Body of pancreas (tissue), 4 donors: ENCODE measurements at regions not wholly inside any gene's neighbourhood (a gene's known extent, or its start where the extent isn't known, plus 50 kb on each side); places are given as distances from the start of the nearest gene placed in this dataset.
A peak's percentile ranks its signal among the peaks of the same experiment; 100 is the strongest.
"Not testable (repeated sequence)": the region's sequence is repeated elsewhere in the genome, so short reads cannot be mapped to it uniquely, and the experiment has no call there.

ENCODE experiments used
- ATAC-seq: fragments of 150-250 bp; one replicate; pipeline ENCODE4 v1.9.1; 2016
- DNase-seq, 4 donors: peaks; one replicate each; pipeline ENCODE4 v3.0.0-alpha.2; 2019
- H3K27ac ChIP-seq, 4 donors: fragments of 200-600 bp; sonication (generic); 1 replicate in 3 of 4; 2 replicates in 1 of 4; pipeline versions ENCODE4 v1.5.1 to v1.6.1; 2016 to 2019; ENCODE audit warnings: mild to moderate bottlenecking in 1 of 4, mixed read lengths in 1 of 4, moderate library complexity in 1 of 4
- H3K27me3 ChIP-seq, 2 donors: fragments of 200-600 bp; sonication (generic); one replicate each; pipeline ENCODE4 v1.6.0; 2016; ENCODE audit warnings: mild to moderate bottlenecking in 1 of 2
- H3K36me3 ChIP-seq, 2 donors: fragments of 200-600 bp; sonication (generic); replicated peaks in 1 of 2; 2 replicates each; pipeline ENCODE4 v1.5.1; 2016; ENCODE audit warnings: low read depth in 2 of 2; ENCODE audit not compliant: insufficient read depth in 1 of 2
- H3K4me1 ChIP-seq: fragments of 200-600 bp; sonication (generic); one replicate; pipeline ENCODE4 v1.6.0; 2016
- H3K4me3 ChIP-seq, 2 donors: fragments of 200-600 bp; sonication (generic); 1 replicate in 1 of 2; 2 replicates in 1 of 2; pipeline ENCODE4 v1.5.1; 2016 to 2019
- H3K9me3 ChIP-seq, 3 donors: fragments of 200-600 bp; sonication (generic); 1 replicate in 2 of 3; 2 replicates in 1 of 3; pipeline ENCODE4 v1.5.1; 2016
- POLR2A ChIP-seq, 3 donors: fragments of 450-650 bp; IDR thresholded peaks; one replicate each; pipeline ENCODE4 v1.6.1; 2016; ENCODE audit warnings: antibody characterized with exemption in 3 of 3, mild to moderate bottlenecking in 2 of 3
- WGBS, 2 donors: methylation state at CpG; one replicate each; pipeline ENCODE4 v1.1.5; 2017; 5-methylcytosine and 5-hydroxymethylcytosine counted together
- intact Hi-C: fragments of 100-400 bp; cut with DNase I; formaldehyde crosslinking; loops from one replicate; pipeline ENCODE4 v1.15.1; 2023
- TF ChIP-seq, protein P1 (sequence below), 7 experiments: fragments of 450-650 bp in 4 of 7; fragments of 200-600 bp in 3 of 7; sonication (generic) in 3 of 7; IDR thresholded peaks; one replicate each; pipeline ENCODE4 v1.5.1; 2016 to 2019; ENCODE audit warnings: antibody characterized with exemption in 7 of 7

DNA sequence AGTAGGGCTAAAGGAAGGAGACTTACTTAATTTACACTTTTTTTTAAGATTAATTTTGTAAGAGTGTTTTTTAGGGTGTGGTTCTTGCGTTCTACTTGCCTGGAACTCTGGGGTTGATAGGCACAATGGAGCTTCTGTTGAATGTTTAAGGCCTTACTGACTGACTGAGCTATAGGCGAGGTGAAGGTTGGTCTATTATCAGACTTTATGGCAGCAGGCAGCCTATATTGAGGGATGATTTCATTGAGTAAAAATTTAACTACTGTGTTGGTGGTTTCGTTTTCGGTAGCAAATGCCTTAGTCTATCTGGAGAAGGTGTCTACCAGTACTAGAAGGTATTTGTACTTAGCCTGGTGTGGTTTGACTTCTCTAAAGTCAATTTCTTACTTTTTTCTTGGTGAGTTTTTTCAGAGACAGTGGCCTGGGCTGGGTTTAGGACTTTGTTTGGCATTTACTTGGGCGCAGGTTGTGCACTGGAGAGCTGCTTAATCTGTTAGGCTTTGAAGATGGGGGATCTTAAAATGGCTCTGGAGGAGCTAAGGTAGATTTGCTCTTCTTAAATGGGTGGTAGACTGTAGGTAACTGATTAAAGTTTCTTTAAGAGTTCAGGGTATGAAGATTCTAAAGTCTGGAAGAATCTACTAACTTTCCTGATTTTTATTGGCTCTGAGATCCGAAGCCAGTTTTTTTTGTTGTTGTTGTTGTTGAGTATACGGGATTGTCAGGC is 164.5 kb upstream of the CCZ1B start:
- H3K4me1 ChIP-seq, H3K4me3 ChIP-seq, H3K27ac ChIP-seq, H3K36me3 ChIP-seq, intact Hi-C loops, DNase-seq, ATAC-seq, H3K9me3 ChIP-seq, H3K27me3 ChIP-seq: not testable (repeated sequence)
- WGBS, 2 donors, result 48 to 61% methylated on average over 7 of the region's 7 CpGs

DNA sequence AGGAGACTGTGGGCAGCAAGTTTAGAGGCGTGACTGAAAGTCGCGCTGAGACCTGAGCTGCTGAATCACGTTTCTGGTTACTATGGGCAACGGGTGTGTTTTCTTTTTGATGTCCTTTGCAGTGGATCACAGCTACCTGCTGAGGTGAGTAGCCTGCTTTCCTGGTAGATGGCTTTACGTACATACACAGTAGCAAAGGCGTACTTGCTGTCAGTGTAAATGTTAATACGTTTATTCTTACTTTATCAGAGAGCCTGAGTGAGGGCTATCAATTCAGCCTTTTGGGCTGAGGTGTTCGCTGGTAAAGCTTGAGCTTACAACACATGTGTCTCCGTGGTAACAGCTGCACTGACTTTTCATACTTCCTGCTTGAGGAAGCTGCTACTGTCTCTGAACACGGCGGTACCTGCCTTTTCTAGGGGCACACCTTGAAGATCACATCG is 165.1 kb upstream of the CCZ1B start:
- H3K9me3 ChIP-seq, H3K4me3 ChIP-seq, ATAC-seq, H3K27ac ChIP-seq, H3K4me1 ChIP-seq, H3K27me3 ChIP-seq, H3K36me3 ChIP-seq, intact Hi-C loops: not testable (repeated sequence)
- DNase-seq, result peak; percentile 47 to 71 (median 61)
- 12 to 26% methylated on average over 13 of the region's 13 CpGs for WGBS, 2 donors

DNA sequence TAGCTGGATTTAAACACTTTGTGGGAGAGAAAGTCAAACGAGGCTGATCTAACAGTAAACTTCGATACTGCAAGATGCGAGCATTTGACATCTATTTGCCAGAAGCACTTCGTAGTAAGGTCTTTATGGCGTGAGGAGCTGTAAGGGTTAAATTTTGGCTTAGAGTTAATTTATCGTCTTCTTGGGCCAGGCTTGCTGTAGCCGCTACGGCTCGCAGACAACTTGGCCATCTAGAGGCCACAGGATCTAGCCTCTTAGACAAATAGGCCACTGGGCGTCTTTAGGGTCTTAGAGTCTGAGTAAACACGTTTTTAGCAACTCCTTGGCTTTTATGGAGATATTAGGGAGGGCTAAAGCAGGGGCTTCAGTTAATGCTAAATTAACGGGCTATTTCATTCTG is 165.6 kb upstream of the CCZ1B start:
- H3K36me3 ChIP-seq, H3K4me3 ChIP-seq, H3K27me3 ChIP-seq, H3K4me1 ChIP-seq, DNase-seq, H3K9me3 ChIP-seq, H3K27ac ChIP-seq, ATAC-seq, intact Hi-C loops: not testable (repeated sequence)
- WGBS, 2 donors, result 3 to 23% methylated on average over 12 of the region's 12 CpGs

DNA sequence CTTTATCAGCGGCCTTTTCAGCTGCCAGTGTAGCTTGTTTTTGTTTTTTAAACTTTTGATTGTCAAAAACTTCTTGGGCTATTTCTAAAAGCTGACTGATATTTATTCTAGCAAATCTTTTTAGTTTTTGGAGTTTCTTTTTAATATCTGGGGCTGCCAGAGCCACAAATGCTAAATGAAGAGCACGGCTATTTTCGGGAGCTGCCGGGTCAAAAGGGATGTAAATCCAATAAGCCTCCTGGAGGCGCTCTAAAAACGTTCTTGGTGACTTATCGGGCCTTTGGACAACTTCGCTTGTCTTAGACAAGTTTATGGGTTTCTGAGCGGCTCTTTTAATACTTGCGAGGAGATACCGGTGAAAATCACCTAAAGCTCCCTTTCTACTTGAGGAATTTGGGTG is 166.1 kb upstream of the CCZ1B start:
- ATAC-seq, H3K9me3 ChIP-seq, H3K27me3 ChIP-seq, DNase-seq, H3K36me3 ChIP-seq, H3K4me3 ChIP-seq, H3K4me1 ChIP-seq, intact Hi-C loops, H3K27ac ChIP-seq: not testable (repeated sequence)
- WGBS, 2 donors, result 59 to 67% methylated on average over 11 of the region's 11 CpGs

DNA sequence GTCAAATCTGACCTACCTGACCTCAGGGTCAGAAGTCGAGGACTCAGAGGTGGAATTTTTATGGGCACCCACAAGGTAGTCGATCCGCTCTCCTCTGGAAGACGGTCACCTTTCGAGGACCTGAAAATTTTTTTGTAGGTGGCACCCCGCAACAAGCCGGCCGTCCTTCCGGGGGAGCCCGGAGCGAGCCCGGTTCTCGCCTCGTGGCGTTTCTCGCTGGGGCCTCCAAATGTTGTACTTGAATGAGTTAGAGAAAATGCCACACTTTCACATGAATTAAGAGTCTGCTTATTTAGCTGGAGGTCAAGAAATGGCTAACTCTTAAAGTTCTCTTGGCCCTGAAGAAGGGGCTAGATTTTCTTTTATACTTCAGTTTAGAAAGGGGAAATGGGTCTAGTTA is 169.0 kb upstream of the CCZ1B start:
- H3K27me3 ChIP-seq, DNase-seq, H3K36me3 ChIP-seq, H3K4me1 ChIP-seq, H3K9me3 ChIP-seq, H3K4me3 ChIP-seq, H3K27ac ChIP-seq, intact Hi-C loops, ATAC-seq: not testable (repeated sequence)
- WGBS, 2 donors, result 88 to 89% methylated on average over 16 of the region's 16 CpGs

DNA sequence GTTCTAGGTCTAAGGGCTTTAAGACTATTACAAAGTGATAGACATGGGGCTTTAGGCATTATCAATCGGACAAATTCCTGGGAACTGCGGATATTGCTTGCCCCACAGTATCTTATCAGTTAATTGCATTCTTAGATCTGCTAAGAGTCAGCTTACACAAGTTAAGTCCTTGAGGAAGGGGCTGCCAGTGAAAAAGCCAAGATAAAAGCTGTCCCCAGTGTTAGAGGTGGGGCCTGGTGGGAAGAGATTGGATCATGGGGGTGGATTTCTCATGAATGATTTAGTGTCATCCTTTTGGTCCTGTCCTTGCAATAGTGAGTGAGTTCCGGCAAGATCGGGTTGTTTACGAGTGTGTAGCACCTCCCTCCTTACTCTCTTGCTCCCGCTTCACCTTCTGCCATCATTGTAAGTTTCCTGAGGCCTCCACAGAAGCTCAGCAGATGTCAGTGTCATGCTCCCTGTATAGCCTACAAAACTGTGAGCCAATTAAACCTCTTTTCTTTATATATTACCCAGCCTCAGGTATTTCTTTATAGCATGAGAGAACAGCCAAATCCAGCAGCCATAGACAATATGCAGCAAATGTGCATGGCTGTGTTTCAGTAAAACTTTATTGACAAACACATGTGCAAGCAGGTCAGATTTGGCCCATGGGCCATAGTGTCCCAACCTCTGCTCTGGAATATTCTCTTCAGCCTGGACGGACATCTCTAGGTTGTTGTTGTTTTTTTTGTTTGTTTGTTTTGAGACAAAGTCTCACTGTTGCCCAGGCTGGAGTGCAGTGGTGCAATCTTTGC is 169.6 kb upstream of the CCZ1B start:
- H3K4me1 ChIP-seq, H3K36me3 ChIP-seq, H3K9me3 ChIP-seq, DNase-seq, intact Hi-C loops, H3K27me3 ChIP-seq, ATAC-seq, H3K4me3 ChIP-seq, H3K27ac ChIP-seq: not testable (repeated sequence)
- 63 to 73% methylated on average over 7 of the region's 7 CpGs for WGBS, 2 donors

DNA sequence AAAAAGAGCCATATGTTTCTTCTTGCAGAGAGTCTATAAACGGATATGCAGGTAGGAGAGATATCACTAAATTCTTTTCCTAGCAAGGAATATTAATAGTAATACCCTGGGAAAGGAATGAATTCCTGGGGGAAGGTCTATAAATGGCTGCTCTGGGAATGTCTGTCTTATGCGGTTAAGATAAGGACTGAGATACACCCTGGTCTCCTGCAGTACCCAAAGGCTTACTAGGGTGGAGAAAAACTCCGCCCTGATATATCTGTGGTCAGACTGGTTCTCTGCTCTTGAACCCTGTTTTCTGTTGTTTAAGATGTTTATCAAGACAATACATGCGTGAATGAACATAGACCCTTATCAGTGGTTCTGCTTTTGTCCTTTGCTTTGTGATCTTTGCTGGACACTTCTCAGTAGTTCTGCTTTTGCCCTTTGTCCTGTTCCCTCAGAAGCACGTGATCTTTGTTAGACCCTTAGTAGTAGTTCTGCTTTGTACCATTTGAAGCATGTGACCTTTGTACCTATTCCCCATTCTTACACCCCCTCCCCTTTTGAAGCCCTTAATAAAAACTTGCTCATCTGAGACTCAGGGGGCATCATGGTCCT is 173.1 kb upstream of the CCZ1B start:
- H3K27me3 ChIP-seq, H3K4me3 ChIP-seq, H3K27ac ChIP-seq, H3K9me3 ChIP-seq, H3K4me1 ChIP-seq, intact Hi-C loops, H3K36me3 ChIP-seq, DNase-seq, ATAC-seq: not testable (repeated sequence)
- WGBS, 2 donors, result 67 to 72% methylated on average over 5 of the region's 5 CpGs

DNA sequence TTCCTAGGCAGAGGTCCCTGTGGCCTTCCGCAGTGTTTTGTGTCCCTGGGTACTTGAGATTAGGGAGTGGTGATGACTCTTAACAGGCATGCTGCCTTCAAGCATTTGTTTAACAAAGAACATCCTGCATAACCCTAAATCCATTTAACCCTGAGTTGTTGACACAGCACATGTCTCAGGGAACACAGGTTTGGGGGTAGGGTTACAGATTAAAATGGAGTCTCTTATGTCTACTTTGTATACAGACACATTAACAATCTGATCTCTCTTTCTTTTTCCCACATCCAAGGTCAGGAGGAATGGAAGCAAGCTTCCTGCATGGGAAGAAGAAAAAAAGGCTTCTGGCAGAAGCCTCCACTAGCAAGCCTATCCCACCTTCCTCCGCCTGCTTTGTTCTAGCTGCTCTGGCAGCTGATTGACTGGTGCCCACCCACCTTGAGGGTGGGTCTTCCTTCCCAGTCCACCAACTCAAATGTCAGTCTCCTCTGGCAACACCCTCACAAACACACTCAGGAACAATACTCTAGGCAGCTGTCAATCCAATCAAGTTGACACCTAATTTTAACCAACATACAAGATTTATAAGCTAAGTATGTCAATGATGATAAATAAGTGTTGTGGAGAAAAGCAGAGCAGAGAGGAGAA is 176.5 kb upstream of the CCZ1B start:
- Histone ChIP-seq H3K4me1 (no peaks in the 10 kb centered on the region), H3K27me3 (no peaks in the 10 kb centered on the region), H3K4me3 (no peak overlapping the region), H3K36me3 (no peaks in the 10 kb centered on the region), H3K9me3 (peaks cover 0 to 6% (median 0%) of the 10 kb centered on the region in 3 donors), H3K27ac (no peak overlapping the region)
- no peak for DNase-seq
- WGBS, 2 donors, result 81 to 95% methylated on average over 2 of the region's 2 CpGs
- intact Hi-C loops, result no loop called here
- TF ChIP-seq, protein P1, sequence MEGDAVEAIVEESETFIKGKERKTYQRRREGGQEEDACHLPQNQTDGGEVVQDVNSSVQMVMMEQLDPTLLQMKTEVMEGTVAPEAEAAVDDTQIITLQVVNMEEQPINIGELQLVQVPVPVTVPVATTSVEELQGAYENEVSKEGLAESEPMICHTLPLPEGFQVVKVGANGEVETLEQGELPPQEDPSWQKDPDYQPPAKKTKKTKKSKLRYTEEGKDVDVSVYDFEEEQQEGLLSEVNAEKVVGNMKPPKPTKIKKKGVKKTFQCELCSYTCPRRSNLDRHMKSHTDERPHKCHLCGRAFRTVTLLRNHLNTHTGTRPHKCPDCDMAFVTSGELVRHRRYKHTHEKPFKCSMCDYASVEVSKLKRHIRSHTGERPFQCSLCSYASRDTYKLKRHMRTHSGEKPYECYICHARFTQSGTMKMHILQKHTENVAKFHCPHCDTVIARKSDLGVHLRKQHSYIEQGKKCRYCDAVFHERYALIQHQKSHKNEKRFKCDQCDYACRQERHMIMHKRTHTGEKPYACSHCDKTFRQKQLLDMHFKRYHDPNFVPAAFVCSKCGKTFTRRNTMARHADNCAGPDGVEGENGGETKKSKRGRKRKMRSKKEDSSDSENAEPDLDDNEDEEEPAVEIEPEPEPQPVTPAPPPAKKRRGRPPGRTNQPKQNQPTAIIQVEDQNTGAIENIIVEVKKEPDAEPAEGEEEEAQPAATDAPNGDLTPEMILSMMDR (IDR thresholded peaks at IDR 0.05), result no peak
- no peak for TF ChIP-seq POLR2A (IDR thresholded peaks at IDR 0.05)
- no peak for ATAC-seq
